ENCODE measurements at regions not wholly inside any gene's neighbourhood (a gene's known extent, or its start where the extent isn't known, plus 50 kb on each side); places are given as distances from the start of the nearest gene placed in this dataset.

DNA sequence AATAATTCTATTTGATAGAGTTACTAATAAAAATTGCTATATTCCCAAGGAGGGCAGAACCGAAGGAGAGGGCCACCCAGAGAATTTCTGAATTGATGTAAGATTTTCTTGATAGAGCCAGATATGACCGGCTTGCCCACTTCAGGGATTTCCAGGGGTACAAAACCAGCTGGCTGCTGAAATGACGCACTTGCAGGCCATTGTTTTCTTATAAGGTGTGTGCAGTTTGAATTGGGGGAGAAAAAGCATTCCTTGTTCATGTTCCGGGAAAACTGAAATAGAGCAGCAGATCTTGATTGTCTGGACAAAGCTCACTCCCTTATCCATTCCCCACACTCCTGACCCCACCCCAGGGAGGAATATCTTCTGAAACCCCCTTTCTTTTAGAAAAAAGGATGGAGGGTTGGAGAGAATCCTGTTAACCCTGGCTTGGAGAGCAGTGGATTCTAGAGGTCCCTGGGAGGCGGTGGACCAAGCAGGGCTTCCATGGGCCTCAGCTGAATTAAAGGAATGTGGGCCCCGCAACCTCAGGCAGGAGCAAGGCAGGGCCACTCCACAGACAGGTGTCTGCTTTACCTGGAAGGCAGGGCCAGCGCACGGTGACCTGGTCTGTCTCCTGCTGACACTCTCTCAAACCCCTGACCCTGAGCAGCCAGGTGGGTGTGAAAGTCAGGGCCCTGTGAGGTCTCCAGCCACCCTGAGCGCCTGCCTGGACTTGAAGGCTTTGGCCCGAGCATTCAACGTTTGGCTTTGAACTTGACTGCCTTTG is 96.4 kb downstream of the TMEM170B start:
- DNase-seq (no peak), ATAC-seq (replicated peaks) (no peak)
- Mint-ChIP-seq H3K27me3 (no peaks in the 10 kb centered on the region), H3K36me3 (no peaks in the 10 kb centered on the region), H3K4me1 (no peaks in the 10 kb centered on the region), H3K27ac (no peak overlapping the region), H3K9me3 (no peaks in the 10 kb centered on the region), H3K4me3 (no peak overlapping the region)

DNA sequence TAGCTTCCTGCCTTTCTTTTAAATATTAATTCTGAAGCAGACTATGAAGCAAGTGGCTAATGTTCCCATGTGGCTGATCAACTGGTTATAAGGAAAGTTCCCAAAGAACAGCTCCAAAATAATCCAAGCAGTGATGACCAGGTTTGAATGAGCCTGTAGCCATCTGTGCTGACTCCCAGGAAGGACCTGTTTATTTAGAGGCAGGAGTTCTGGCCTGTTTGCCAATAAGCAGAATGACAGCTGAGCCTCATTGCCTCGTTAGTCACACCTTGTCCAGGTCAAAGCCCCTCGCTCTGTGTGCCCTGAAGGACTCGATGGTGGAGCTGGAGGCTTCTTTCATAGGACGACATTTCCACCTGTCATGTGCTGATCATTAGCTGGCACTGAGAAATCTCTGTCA is 97.4 kb downstream of the TMEM170B start:
- no peak overlapping the region for H3K27ac Mint-ChIP-seq
- H3K4me1 Mint-ChIP-seq: no peaks in the 10 kb centered on the region
- no peak overlapping the region for H3K4me3 Mint-ChIP-seq
- ATAC-seq (replicated peaks): no peak
- no peaks in the 10 kb centered on the region for H3K9me3 Mint-ChIP-seq
- no peak for DNase-seq
- H3K27me3 Mint-ChIP-seq: no peaks in the 10 kb centered on the region
- no peaks in the 10 kb centered on the region for H3K36me3 Mint-ChIP-seq

DNA sequence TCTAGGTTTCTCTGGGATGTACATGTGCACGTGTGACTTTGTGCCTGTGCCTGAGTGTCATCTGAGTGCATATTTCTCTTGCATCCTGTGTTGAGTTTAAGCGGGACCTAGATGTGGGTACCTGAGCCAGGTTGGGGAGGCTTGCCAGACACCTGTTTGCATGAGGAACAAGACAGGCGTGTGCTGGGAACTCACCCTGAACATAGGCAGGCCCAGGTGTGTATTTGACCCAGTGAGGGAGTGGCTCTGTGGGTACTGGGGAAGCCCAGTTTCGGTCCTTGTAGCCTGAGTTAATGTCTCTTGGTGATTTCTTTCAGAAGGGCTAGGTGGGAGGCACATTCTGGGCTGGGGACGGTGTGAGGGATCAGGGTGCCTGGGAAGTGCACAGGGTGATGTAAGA is 98.6 kb downstream of the TMEM170B start:
- Mint-ChIP-seq H3K4me1 (no peaks in the 10 kb centered on the region), H3K27ac (no peak overlapping the region)

GRCh38 chr6:11637266-11637665 is 99.7 kb downstream of the TMEM170B start:
- Mint-ChIP-seq H3K4me1 (no peaks in the 10 kb centered on the region), H3K36me3 (no peaks in the 10 kb centered on the region), H3K9me3 (no peaks in the 10 kb centered on the region), H3K27me3 (peaks cover 0 to 6% of the 10 kb centered on the region in 2 donors), H3K27ac (no peak overlapping the region), H3K4me3 (no peak overlapping the region)
- ATAC-seq (replicated peaks) (no peak), DNase-seq (no peak)

More for the DNA sequence above, 98.6 kb downstream of the TMEM170B start:
- Mint-ChIP-seq H3K36me3 (no peaks in the 10 kb centered on the region), H3K9me3 (no peaks in the 10 kb centered on the region), H3K27me3 (no peaks in the 10 kb centered on the region), H3K4me3 (no peak overlapping the region)
- no peak for ATAC-seq (replicated peaks)
- no peak for DNase-seq

DNA sequence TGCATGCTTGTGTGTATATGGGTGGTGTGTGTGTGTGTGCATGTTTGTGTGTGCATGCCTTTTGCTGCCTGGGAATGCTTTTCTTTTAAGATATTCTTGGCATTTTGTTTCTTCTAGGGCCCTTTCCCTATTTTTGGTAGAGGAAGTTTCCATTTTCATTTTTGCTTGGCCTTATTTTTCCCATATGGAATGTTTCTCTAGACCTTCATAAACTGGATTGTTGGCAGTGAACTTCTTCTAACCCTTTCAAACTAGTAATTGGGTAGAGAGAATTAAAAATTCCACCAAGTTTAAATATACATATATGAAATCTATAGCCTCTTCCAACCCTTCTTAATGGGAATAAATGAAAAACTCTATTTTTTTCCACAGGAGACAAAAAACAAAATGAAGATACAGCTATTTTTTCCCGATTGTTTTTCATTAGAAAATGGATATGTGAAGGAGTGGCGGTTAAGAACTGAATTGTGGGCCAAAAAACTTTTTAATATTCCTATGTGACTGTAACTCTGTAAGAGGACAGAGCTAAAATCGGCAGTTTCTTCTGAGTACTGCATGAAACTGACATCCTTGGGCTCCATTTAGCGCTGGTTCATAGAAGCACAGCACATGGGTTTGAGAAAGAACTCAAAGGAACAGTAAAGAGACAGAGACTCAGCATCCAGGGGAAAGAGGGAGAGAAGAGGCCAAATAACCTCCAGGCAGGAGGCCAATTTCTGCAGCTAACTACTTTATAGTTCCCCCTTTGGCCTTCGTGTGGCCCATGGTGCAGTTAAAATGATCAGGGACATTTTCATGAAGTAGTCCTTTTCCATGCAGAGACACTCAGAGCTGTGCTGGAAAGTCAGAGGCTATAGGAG is 102.1 kb downstream of the TMEM170B start:
- H3K9me3 Mint-ChIP-seq: no peaks in the 10 kb centered on the region
- no peaks in the 10 kb centered on the region for H3K36me3 Mint-ChIP-seq
- no peak overlapping the region for H3K27ac Mint-ChIP-seq
- DNase-seq: no peak
- no peak for ATAC-seq (replicated peaks)
- no peak overlapping the region for H3K4me3 Mint-ChIP-seq
- peaks cover 0 to 6% of the 10 kb centered on the region in 2 donors for H3K27me3 Mint-ChIP-seq
- H3K4me1 Mint-ChIP-seq: no peaks in the 10 kb centered on the region

DNA sequence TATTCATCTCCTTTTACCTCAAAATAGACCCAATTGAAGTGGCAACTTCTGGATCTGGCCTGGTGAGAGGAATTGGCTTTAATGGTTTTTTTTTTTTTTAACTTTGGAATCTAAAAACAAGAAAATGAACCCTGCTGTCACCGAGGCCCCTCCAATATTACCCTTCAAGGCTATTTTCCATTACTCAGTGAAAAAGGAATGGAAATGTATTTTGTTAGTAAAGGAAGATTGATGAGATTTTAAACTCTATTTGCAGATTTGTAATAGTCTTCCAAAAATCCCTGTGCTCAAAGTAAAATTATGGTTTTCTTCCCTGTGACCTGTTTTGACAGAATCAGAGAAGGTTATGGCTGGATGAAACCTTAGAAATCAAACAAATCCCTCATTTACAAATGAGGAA is 102.9 kb downstream of the TMEM170B start:
- H3K36me3 Mint-ChIP-seq: no peaks in the 10 kb centered on the region
- no peak for DNase-seq
- no peaks in the 10 kb centered on the region for H3K9me3 Mint-ChIP-seq
- H3K27me3 Mint-ChIP-seq: peaks cover 0 to 6% of the 10 kb centered on the region in 2 donors
- no peak overlapping the region for H3K27ac Mint-ChIP-seq
- no peak for ATAC-seq (replicated peaks)
- H3K4me1 Mint-ChIP-seq: no peaks in the 10 kb centered on the region
- no peak overlapping the region for H3K4me3 Mint-ChIP-seq

DNA sequence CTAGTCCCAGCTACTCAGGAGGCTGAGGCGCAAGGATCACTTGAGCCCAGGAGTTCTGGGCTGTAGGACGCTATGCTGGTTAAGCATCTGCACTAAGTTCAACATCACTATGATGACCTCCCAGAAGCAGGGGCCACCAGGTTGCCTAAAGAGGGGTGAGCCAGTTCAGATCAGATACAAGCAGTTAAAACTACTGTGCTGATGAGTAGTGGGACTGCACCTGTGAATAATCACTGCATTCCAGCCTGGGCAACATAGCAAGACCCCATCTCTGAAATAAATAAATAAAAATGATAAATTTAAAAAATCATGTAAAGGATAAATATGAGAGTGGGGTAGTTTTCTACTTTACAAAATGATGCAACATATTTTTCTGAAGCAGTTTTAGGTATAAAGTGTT is 106.5 kb downstream of the TMEM170B start:
- no peaks in the 10 kb centered on the region for H3K36me3 Mint-ChIP-seq
- H3K27ac Mint-ChIP-seq: no peak overlapping the region
- ATAC-seq (replicated peaks): no peak
- H3K4me3 Mint-ChIP-seq: no peak overlapping the region
- H3K27me3 Mint-ChIP-seq: peaks cover 0 to 6% of the 10 kb centered on the region in 2 donors
- DNase-seq: no peak
- H3K4me1 Mint-ChIP-seq: no peaks in the 10 kb centered on the region
- H3K9me3 Mint-ChIP-seq: peaks cover 6 to 8% of the 10 kb centered on the region in 2 donors

GRCh38 chr6:11644601-11645000 is 107.1 kb downstream of the TMEM170B start:
- Mint-ChIP-seq H3K4me3 (no peak overlapping the region), H3K36me3 (no peaks in the 10 kb centered on the region), H3K9me3 (peaks cover 6 to 8% of the 10 kb centered on the region in 2 donors), H3K4me1 (no peaks in the 10 kb centered on the region), H3K27ac (no peak overlapping the region), H3K27me3 (peaks cover 0 to 6% of the 10 kb centered on the region in 2 donors)
- no peak for ATAC-seq (replicated peaks)
- no peak for DNase-seq

GRCh38 chr6:11645016-11645415 is 107.5 kb downstream of the TMEM170B start:
- H3K4me3 Mint-ChIP-seq: no peak overlapping the region
- peaks cover 6 to 8% of the 10 kb centered on the region in 2 donors for H3K9me3 Mint-ChIP-seq
- peaks cover 0 to 6% of the 10 kb centered on the region in 2 donors for H3K27me3 Mint-ChIP-seq
- no peak for ATAC-seq (replicated peaks)
- no peaks in the 10 kb centered on the region for H3K4me1 Mint-ChIP-seq
- no peak overlapping the region for H3K27ac Mint-ChIP-seq
- no peaks in the 10 kb centered on the region for H3K36me3 Mint-ChIP-seq
- no peak for DNase-seq

- no peak overlapping the region for H3K4me3 Mint-ChIP-seq
- ATAC-seq (replicated peaks): no peak
- DNase-seq: no peak
- no peaks in the 10 kb centered on the region for H3K36me3 Mint-ChIP-seq
- no peaks in the 10 kb centered on the region for H3K27me3 Mint-ChIP-seq
- H3K27ac Mint-ChIP-seq: no peak overlapping the region
- H3K4me1 Mint-ChIP-seq: no peaks in the 10 kb centered on the region
- H3K9me3 Mint-ChIP-seq: peaks cover 6 to 8% of the 10 kb centered on the region in 2 donors
These were observed 110.9 kb downstream of the TMEM170B start for GRCh38 chr6:11648436-11648775.

DNA sequence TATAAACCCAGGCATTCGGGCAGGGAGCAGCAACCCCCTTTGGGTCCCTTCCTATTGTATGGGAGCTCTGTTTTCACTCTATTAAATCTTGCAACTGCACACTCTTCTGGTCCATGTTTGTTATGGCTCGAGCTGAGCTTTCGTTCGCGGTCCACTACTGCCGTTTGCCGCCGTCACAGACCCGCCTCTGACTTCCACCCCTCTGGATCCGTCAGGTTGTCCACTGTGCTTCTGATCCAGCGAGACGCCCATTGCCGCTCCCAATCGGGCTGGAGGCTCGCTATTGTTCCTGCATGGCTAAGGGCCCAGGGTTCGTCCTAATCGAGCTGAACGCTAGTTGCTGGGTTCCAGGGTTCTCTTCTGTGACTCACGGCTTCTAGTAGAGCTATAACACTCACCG is 111.3 kb downstream of the TMEM170B start:
- Mint-ChIP-seq H3K4me3 (no peak overlapping the region), H3K36me3 (no peaks in the 10 kb centered on the region), H3K4me1 (no peaks in the 10 kb centered on the region), H3K27ac (no peak overlapping the region), H3K27me3 (peaks cover 0 to 1% of the 10 kb centered on the region in 2 donors), H3K9me3 (peaks cover 6 to 8% of the 10 kb centered on the region in 2 donors)
- DNase-seq (no peak), ATAC-seq (replicated peaks) (no peak)

- ATAC-seq (replicated peaks) (no peak), DNase-seq (no peak)
- H3K27me3 Mint-ChIP-seq: peaks cover 0 to 9% of the 10 kb centered on the region in 2 donors
These were observed 112.6 kb downstream of the TMEM170B start for GRCh38 chr6:11650025-11650696.

GRCh38 chr6:11650711-11651110 is 113.2 kb downstream of the TMEM170B start:
- Mint-ChIP-seq H3K36me3 (no peaks in the 10 kb centered on the region), H3K4me1 (peaks cover 2 to 3% of the 10 kb centered on the region in 2 donors), H3K27me3 (peaks cover 0 to 9% of the 10 kb centered on the region in 2 donors), H3K27ac (no peak overlapping the region), H3K4me3 (no peak overlapping the region), H3K9me3 (peaks cover 6 to 8% of the 10 kb centered on the region in 2 donors)
- ATAC-seq (replicated peaks) (no peak), DNase-seq (no peak)

More at GRCh38 chr6:11650025-11650696, 112.6 kb downstream of the TMEM170B start:
- Mint-ChIP-seq H3K36me3 (no peaks in the 10 kb centered on the region), H3K9me3 (peaks cover 6 to 8% of the 10 kb centered on the region in 2 donors), H3K4me3 (no peak overlapping the region), H3K4me1 (no peaks in the 10 kb centered on the region), H3K27ac (no peak overlapping the region)

GRCh38 chr6:11653028-11653583 is 115.6 kb downstream of the TMEM170B start:
- DNase-seq (no peak), ATAC-seq (replicated peaks) (peak; percentile 54 to 68)
- H3K4me1 Mint-ChIP-seq: peaks cover 2 to 6% of the 10 kb centered on the region in 2 donors
- H3K9me3 Mint-ChIP-seq: peaks cover 3 to 7% of the 10 kb centered on the region in 2 donors
- H3K27me3 Mint-ChIP-seq: peaks cover 14% of the 10 kb centered on the region in 2 donors
- H3K4me3 Mint-ChIP-seq: no peak overlapping the region
- no peak overlapping the region for H3K27ac Mint-ChIP-seq
- no peaks in the 10 kb centered on the region for H3K36me3 Mint-ChIP-seq
